ENCODE measurements at regions not wholly inside any gene's neighbourhood (a gene's known extent, or its start where the extent isn't known, plus 50 kb on each side); places are given as distances from the start of the nearest gene placed in this dataset.

DNA sequence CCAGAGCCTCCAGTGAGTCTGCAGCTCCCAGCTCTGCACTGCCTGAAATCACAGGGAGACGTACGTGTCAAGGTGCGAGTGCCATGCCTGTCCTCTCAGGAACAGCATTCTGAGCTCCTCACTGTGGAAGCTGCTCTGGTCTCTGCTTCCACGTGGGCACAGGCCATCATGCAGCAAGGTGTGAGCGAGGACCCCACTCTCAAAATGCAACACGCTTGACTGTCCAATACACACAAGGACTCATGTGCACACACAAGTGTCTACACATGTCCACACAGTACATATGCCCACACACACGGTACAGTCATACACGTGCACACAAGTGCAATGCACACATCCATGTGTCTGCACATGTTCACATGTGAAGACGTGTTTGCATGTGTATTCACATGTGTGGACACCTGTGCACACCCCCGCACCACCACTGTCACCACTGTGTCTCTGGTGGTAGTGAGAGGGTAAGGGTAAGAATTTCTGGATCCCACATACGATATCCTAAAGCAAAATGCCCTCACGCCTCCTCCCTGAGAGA is 260.5 kb downstream of the DLL1 start:
- in situ Hi-C loops (cut with MboI), result no loop called here
- H3F3A ChIP-seq (ENCODE audit: insufficient read depth), result no peaks in the 10 kb centered on the region

DNA sequence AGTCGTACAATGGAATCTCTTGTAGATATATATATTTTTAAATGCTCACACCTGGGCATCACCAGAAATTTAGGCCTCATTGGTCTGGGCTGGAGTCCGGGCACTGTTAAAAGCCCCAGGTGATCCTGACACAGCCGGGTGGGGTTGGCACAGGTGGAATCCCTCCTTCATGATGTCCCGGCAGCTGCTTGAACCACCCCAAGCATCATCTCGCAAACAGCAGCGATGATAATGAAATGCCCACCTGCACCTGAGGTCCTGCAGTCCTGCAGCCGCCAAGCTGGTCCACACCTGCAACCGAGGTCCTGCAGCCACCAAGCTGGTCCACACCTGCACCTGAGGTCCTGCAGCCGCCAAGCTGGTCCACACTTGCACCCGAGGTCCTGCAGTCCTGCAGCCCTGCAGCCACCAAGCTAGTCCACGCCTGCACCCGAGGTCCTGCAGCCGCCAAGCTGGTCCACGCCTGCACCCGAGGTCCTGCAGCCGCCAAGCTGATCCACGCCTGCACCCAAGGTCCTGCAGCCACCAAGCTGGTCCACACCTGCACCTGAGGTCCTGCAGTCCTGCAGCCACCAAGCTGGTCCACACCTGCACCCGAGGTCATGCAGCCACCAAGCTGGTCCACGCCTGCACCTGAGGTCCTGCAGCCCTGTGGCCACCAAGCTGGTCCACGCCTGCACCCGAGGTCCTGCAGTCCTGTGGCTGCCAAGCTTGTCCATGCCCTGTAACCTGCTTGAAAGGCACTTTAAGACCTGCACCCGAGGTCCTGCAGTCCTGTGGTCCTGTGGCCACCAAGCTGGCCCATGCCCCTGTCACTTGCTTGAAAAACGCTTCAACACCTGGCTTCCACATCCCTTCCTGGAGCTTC is 261.2 kb downstream of the DLL1 start:
- in situ Hi-C loops (cut with MboI), result no loop called here
- no peaks in the 10 kb centered on the region for H3K9me3 ChIP-seq (ENCODE audit: low read depth)

More for the DNA sequence above, 260.5 kb downstream of the DLL1 start:
- Histone ChIP-seq H3K36me3 (ENCODE audit: low read depth) (no peaks in the 10 kb centered on the region), H3K4me2 (ENCODE audit: unreplicated experiment) (no peak overlapping the region), H3K9me3 (ENCODE audit: low read depth) (no peaks in the 10 kb centered on the region), H2AFZ (no peak overlapping the region), H3K27ac (no peak overlapping the region), H3K4me1 (ENCODE audit: insufficient read depth) (no peaks in the 10 kb centered on the region), H4K20me1 (ENCODE audit: insufficient read depth) (no peaks in the 10 kb centered on the region), H3K9ac (no peak overlapping the region), H3K27me3 (replicated peaks; ENCODE audit: insufficient read depth) (no peaks in the 10 kb centered on the region), H3K79me2 (ENCODE audit: insufficient read depth) (no peaks in the 10 kb centered on the region), H3K9me2 (ENCODE audit: insufficient read depth) (no peaks in the 10 kb centered on the region), H3K4me3 (no peak overlapping the region)
- 71 to 75% methylated on average over 12 of the region's 12 CpGs for WGBS, 2 experiments (ENCODE audit: low coverage in 1 of 2, low lambda C conversion rate in 2 of 2, missing lambda C conversion rate in 2 of 2)
- no peak for DNase-seq
- TF ChIP-seq EZH2phosphoT487 (IDR thresholded peaks at IDR 0.05; ENCODE audit: insufficient read depth, low read depth), result no peak
- no peak for TF ChIP-seq EZH2 (IDR thresholded peaks at IDR 0.05; ENCODE audit: insufficient read depth, poor library complexity, severe bottlenecking)

GRCh38 chr6:170028629-170029345 is 262.1 kb downstream of the DLL1 start:
- no peaks in the 10 kb centered on the region for H3F3A ChIP-seq (ENCODE audit: insufficient read depth)
- no peaks in the 10 kb centered on the region for H3K4me1 ChIP-seq (ENCODE audit: insufficient read depth)
- 90 to 93% methylated on average over 22 to 23 of the region's 23 CpGs for WGBS, 2 experiments (ENCODE audit: low coverage in 1 of 2, low lambda C conversion rate in 2 of 2, missing lambda C conversion rate in 2 of 2)
- H2AFZ ChIP-seq, result no peak overlapping the region
- DNase-seq, result no peak
- no peaks in the 10 kb centered on the region for H3K9me2 ChIP-seq (ENCODE audit: insufficient read depth)
- H3K27ac ChIP-seq, result no peak overlapping the region
- H3K27me3 ChIP-seq (replicated peaks; ENCODE audit: insufficient read depth), result no peaks in the 10 kb centered on the region
- no peaks in the 10 kb centered on the region for H3K9me3 ChIP-seq (ENCODE audit: low read depth)
- no peak for TF ChIP-seq EZH2 (IDR thresholded peaks at IDR 0.05; ENCODE audit: insufficient read depth, poor library complexity, severe bottlenecking)
- no peak for TF ChIP-seq EZH2phosphoT487 (IDR thresholded peaks at IDR 0.05; ENCODE audit: insufficient read depth, low read depth)
- no peaks in the 10 kb centered on the region for H3K79me2 ChIP-seq (ENCODE audit: insufficient read depth)
- no peaks in the 10 kb centered on the region for H4K20me1 ChIP-seq (ENCODE audit: insufficient read depth)
- in situ Hi-C loops (cut with MboI), result no loop called here
- H3K4me2 ChIP-seq (ENCODE audit: unreplicated experiment), result no peak overlapping the region
- no peaks in the 10 kb centered on the region for H3K36me3 ChIP-seq (ENCODE audit: low read depth)
- no peak overlapping the region for H3K4me3 ChIP-seq
- H3K9ac ChIP-seq, result no peak overlapping the region

More for the DNA sequence above, 261.2 kb downstream of the DLL1 start:
- TF ChIP-seq EZH2 (IDR thresholded peaks at IDR 0.05; ENCODE audit: insufficient read depth, poor library complexity, severe bottlenecking) (no peak), EZH2phosphoT487 (IDR thresholded peaks at IDR 0.05; ENCODE audit: insufficient read depth, low read depth) (no peak)
- H3K9me2 ChIP-seq (ENCODE audit: insufficient read depth), result no peaks in the 10 kb centered on the region
- H3K36me3 ChIP-seq (ENCODE audit: low read depth), result no peaks in the 10 kb centered on the region
- H3K4me2 ChIP-seq (ENCODE audit: unreplicated experiment), result no peak overlapping the region
- no peaks in the 10 kb centered on the region for H4K20me1 ChIP-seq (ENCODE audit: insufficient read depth)
- no peak overlapping the region for H2AFZ ChIP-seq
- DNase-seq, result no peak
- H3K79me2 ChIP-seq (ENCODE audit: insufficient read depth), result no peaks in the 10 kb centered on the region
- no peak overlapping the region for H3K4me3 ChIP-seq
- no peaks in the 10 kb centered on the region for H3F3A ChIP-seq (ENCODE audit: insufficient read depth)
- no peak overlapping the region for H3K9ac ChIP-seq
- no peaks in the 10 kb centered on the region for H3K4me1 ChIP-seq (ENCODE audit: insufficient read depth)
- 85 to 93% methylated on average over 23 of the region's 23 CpGs for WGBS, 2 experiments (ENCODE audit: low coverage in 1 of 2, low lambda C conversion rate in 2 of 2, missing lambda C conversion rate in 2 of 2)
- H3K27me3 ChIP-seq (replicated peaks; ENCODE audit: insufficient read depth), result no peaks in the 10 kb centered on the region
- no peak overlapping the region for H3K27ac ChIP-seq

DNA sequence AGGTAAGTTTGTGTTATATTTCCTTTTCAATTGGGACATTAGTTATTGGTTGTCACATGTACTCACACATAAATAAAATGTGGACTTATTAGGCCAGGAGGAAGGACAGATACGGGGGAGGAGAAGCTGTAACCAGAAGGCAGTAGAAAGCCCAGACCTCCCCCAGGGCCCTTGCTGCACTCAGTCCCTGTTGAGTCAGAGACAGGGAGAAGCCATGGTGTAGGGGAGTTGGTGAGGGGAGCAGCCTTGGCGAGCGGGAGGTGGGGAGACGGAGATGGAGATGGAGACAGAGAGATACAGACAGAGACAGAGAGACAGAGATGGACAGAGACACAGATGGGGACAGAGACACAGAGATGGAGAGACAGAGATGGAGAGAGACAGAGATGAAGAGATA is 263.2 kb downstream of the DLL1 start:
- in situ Hi-C loops (cut with MboI), result no loop called here
- no peak for DNase-seq
- no peak overlapping the region for H3K4me3 ChIP-seq
- no peaks in the 10 kb centered on the region for H3K79me2 ChIP-seq (ENCODE audit: insufficient read depth)
- H4K20me1 ChIP-seq (ENCODE audit: insufficient read depth), result no peaks in the 10 kb centered on the region
- no peaks in the 10 kb centered on the region for H3K27me3 ChIP-seq (replicated peaks; ENCODE audit: insufficient read depth)
- H3K4me2 ChIP-seq (ENCODE audit: unreplicated experiment), result no peak overlapping the region
- H3K4me1 ChIP-seq (ENCODE audit: insufficient read depth), result no peaks in the 10 kb centered on the region
- 95 to 98% methylated on average over 4 of the region's 4 CpGs for WGBS, 2 experiments (ENCODE audit: low coverage in 1 of 2, low lambda C conversion rate in 2 of 2, missing lambda C conversion rate in 2 of 2)
- no peaks in the 10 kb centered on the region for H3K9me3 ChIP-seq (ENCODE audit: low read depth)
- no peak overlapping the region for H2AFZ ChIP-seq
- no peaks in the 10 kb centered on the region for H3K36me3 ChIP-seq (ENCODE audit: low read depth)
- H3K9me2 ChIP-seq (ENCODE audit: insufficient read depth), result no peaks in the 10 kb centered on the region
- H3K9ac ChIP-seq, result no peak overlapping the region
- H3K27ac ChIP-seq, result no peak overlapping the region
- TF ChIP-seq EZH2phosphoT487 (IDR thresholded peaks at IDR 0.05; ENCODE audit: insufficient read depth, low read depth) (no peak), EZH2 (IDR thresholded peaks at IDR 0.05; ENCODE audit: insufficient read depth, poor library complexity, severe bottlenecking) (no peak)
- no peaks in the 10 kb centered on the region for H3F3A ChIP-seq (ENCODE audit: insufficient read depth)
